A549 (cell line): ENCODE measurements at regions not wholly inside any gene's neighbourhood (a gene's known extent, or its start where the extent isn't known, plus 50 kb on each side); places are given as distances from the start of the nearest gene placed in this dataset.

Experiments used
- HES2 ChIP-seq: fragments of >200 bp; sonication (Bioruptor Twin); formaldehyde crosslinking; IDR thresholded peaks from 2 replicates; pipeline ENCODE4 v1.6.1; 2016
- MYC ChIP-seq: IDR thresholded peaks from 2 replicates; pipeline ENCODE4 v1.6.1; 2012; ENCODE audit warnings: mild to moderate bottlenecking, inconsistent platforms, low read length, improper control_type of control experiment, borderline replicate concordance
- NR3C1 ChIP-seq: fragments of >200 bp; sonication (Bioruptor Twin); formaldehyde crosslinking; IDR thresholded peaks from 3 replicates; pipeline ENCODE4 v1.6.1; 2017
- POLR2A ChIP-seq: IDR thresholded peaks from 2 replicates; pipeline ENCODE4 v1.6.1; 2012; ENCODE audit warnings: mild to moderate bottlenecking, low read length
- RAD21 ChIP-seq, 2 experiments: fragments of >200 bp in 1 of 2; sonication (Bioruptor Twin) in 1 of 2; formaldehyde crosslinking in 1 of 2; IDR thresholded peaks in 1 of 2; conservative IDR thresholded peaks in 1 of 2; 2 replicates in 1 of 2; 3 replicates in 1 of 2; pipeline ENCODE4 v1.6.1; 2012 to 2018; ENCODE audit warnings: inconsistent platforms in 1 of 2
- RNF2 ChIP-seq: fragments of 200-600 bp; sonication (generic); IDR thresholded peaks from 2 replicates; pipeline ENCODE4 v1.6.1; 2016; ENCODE audit warnings: low read depth, mild to moderate bottlenecking, antibody characterized with exemption, moderate library complexity, borderline replicate concordance
- SMC3 ChIP-seq: fragments of >200 bp; sonication (Bioruptor Twin); formaldehyde crosslinking; IDR thresholded peaks from 3 replicates; pipeline ENCODE4 v1.6.1; 2018; ENCODE audit warnings: inconsistent platforms
- TF ChIP-seq, protein P1 (sequence below): fragments of >200 bp; sonication (Bioruptor Twin); formaldehyde crosslinking; IDR thresholded peaks from 3 replicates; pipeline ENCODE4 v1.5.1; 2016
- TF ChIP-seq, protein P2 (sequence below): fragments of 150-350 bp; IDR thresholded peaks from 2 replicates; pipeline ENCODE4 v1.6.1; 2014; ENCODE audit warnings: low read depth, mild to moderate bottlenecking, low read length

GRCh38 chr9:7382304-7382703, 417.3 kb downstream of the DMAC1 start:
- TF ChIP-seq NR3C1, result no peak
- no peak for TF ChIP-seq RAD21 (conservative IDR thresholded peaks at IDR 0.05 in 1 of 2, IDR thresholded peaks at IDR 0.05 in 1 of 2)
- TF ChIP-seq, protein P1, sequence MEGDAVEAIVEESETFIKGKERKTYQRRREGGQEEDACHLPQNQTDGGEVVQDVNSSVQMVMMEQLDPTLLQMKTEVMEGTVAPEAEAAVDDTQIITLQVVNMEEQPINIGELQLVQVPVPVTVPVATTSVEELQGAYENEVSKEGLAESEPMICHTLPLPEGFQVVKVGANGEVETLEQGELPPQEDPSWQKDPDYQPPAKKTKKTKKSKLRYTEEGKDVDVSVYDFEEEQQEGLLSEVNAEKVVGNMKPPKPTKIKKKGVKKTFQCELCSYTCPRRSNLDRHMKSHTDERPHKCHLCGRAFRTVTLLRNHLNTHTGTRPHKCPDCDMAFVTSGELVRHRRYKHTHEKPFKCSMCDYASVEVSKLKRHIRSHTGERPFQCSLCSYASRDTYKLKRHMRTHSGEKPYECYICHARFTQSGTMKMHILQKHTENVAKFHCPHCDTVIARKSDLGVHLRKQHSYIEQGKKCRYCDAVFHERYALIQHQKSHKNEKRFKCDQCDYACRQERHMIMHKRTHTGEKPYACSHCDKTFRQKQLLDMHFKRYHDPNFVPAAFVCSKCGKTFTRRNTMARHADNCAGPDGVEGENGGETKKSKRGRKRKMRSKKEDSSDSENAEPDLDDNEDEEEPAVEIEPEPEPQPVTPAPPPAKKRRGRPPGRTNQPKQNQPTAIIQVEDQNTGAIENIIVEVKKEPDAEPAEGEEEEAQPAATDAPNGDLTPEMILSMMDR, result no peak
- TF ChIP-seq, protein P2, sequence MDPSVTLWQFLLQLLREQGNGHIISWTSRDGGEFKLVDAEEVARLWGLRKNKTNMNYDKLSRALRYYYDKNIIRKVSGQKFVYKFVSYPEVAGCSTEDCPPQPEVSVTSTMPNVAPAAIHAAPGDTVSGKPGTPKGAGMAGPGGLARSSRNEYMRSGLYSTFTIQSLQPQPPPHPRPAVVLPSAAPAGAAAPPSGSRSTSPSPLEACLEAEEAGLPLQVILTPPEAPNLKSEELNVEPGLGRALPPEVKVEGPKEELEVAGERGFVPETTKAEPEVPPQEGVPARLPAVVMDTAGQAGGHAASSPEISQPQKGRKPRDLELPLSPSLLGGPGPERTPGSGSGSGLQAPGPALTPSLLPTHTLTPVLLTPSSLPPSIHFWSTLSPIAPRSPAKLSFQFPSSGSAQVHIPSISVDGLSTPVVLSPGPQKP, result no peak
- no peak for TF ChIP-seq RNF2
- TF ChIP-seq POLR2A, result no peak
- no peak for TF ChIP-seq MYC
- TF ChIP-seq SMC3, result no peak
- no peak for TF ChIP-seq HES2
